D341Med (cell line): ENCODE measurements at regions not wholly inside any gene's neighbourhood (a gene's known extent, or its start where the extent isn't known, plus 50 kb on each side); places are given as distances from the start of the nearest gene placed in this dataset.

ENCODE experiments used
- DNase-seq: peaks from one replicate; pipeline ENCODE4 v3.0.0; 2012; ENCODE audit warnings: low spot score

GRCh38 chr3:148642616-148643015 lies 55.1 kb upstream of the AGTR1 start:
- DNase-seq: no peak

- no peak for DNase-seq
These were observed 54.3 kb upstream of the AGTR1 start for GRCh38 chr3:148643389-148643840.

GRCh38 chr3:148646126-148646665 lies 51.5 kb upstream of the AGTR1 start:
- no peak for DNase-seq
